ENCODE measurements at regions not wholly inside any gene's neighbourhood (a gene's known extent, or its start where the extent isn't known, plus 50 kb on each side); places are given as distances from the start of the nearest gene placed in this dataset.

GRCh38 chr16:35794896-35795295 lies 2335.5 kb downstream of the TP53TG3F start:
- Histone ChIP-seq H3K36me3 (ENCODE audit: control insufficient read depth, insufficient read depth, low read length) (no peaks in the 10 kb centered on the region), H3K27me3 (replicated peaks; ENCODE audit: control insufficient read depth, insufficient read depth, low read length) (no peaks in the 10 kb centered on the region), H3K4me1 (no peaks in the 10 kb centered on the region), H3K4me3 (ENCODE audit: low read depth, low read length) (no peak overlapping the region), H3K9me3 (no peaks in the 10 kb centered on the region)
- H3K4me1 Mint-ChIP-seq (ENCODE audit: low read depth, unreplicated experiment) = no peaks in the 10 kb centered on the region
- no peak for TF ChIP-seq CTCF (IDR thresholded peaks at IDR 0.05; ENCODE audit: insufficient read depth in 1 of 2, low read depth in 1 of 2, low read length in 1 of 2, severe bottlenecking in 1 of 2, unreplicated experiment in 1 of 2)
- peaks cover 41% of the 10 kb centered on the region for H3K9me3 Mint-ChIP-seq (ENCODE audit: unreplicated experiment)
- no peak overlapping the region for H3K27ac Mint-ChIP-seq (ENCODE audit: unreplicated experiment)
- H3K4me3 Mint-ChIP-seq (ENCODE audit: unreplicated experiment) = no peak overlapping the region
- intact Hi-C loops (cut with micrococcal nuclease; ENCODE audit: unreplicated experiment) = no loop called here
- ChIA-PET CTCF (no interaction called here), POLR2A (no interaction called here)
- BruUV-seq (replicated peaks) = no TSS peak
- DNase-seq = no peak
- H3K27me3 Mint-ChIP-seq (ENCODE audit: insufficient read depth, unreplicated experiment) = no peaks in the 10 kb centered on the region
- H3K36me3 Mint-ChIP-seq (ENCODE audit: insufficient read depth, unreplicated experiment) = no peaks in the 10 kb centered on the region

GRCh38 chr16:35795361-35796029 lies 2336.1 kb downstream of the TP53TG3F start:
- no TSS peak for BruUV-seq (replicated peaks)
- no peak for DNase-seq
- H3K36me3 ChIP-seq (ENCODE audit: control insufficient read depth, insufficient read depth, low read length) = no peaks in the 10 kb centered on the region
- POLR2A ChIA-PET = no interaction called here
- intact Hi-C loops (cut with micrococcal nuclease; ENCODE audit: unreplicated experiment) = no loop called here
- H3K27ac Mint-ChIP-seq (ENCODE audit: unreplicated experiment) = no peak overlapping the region
- H3K27me3 Mint-ChIP-seq (ENCODE audit: insufficient read depth, unreplicated experiment) = no peaks in the 10 kb centered on the region
- no peak overlapping the region for H3K4me3 Mint-ChIP-seq (ENCODE audit: unreplicated experiment)
- H3K36me3 Mint-ChIP-seq (ENCODE audit: insufficient read depth, unreplicated experiment) = no peaks in the 10 kb centered on the region
- H3K4me1 ChIP-seq = no peaks in the 10 kb centered on the region
- H3K4me3 ChIP-seq (ENCODE audit: low read depth, low read length) = no peak overlapping the region
- H3K4me1 Mint-ChIP-seq (ENCODE audit: low read depth, unreplicated experiment) = no peaks in the 10 kb centered on the region
- H3K27me3 ChIP-seq (replicated peaks; ENCODE audit: control insufficient read depth, insufficient read depth, low read length) = no peaks in the 10 kb centered on the region
- H3K9me3 ChIP-seq = no peaks in the 10 kb centered on the region
- H3K9me3 Mint-ChIP-seq (ENCODE audit: unreplicated experiment) = peaks cover 41% of the 10 kb centered on the region
- TF ChIP-seq CTCF (IDR thresholded peaks at IDR 0.05; ENCODE audit: insufficient read depth in 1 of 2, low read depth in 1 of 2, low read length in 1 of 2, severe bottlenecking in 1 of 2, unreplicated experiment in 1 of 2) = no peak
- CTCF ChIA-PET = no interaction called here

GRCh38 chr16:35797811-35798210 lies 2338.4 kb downstream of the TP53TG3F start:
- Histone ChIP-seq H3K36me3 (ENCODE audit: control insufficient read depth, insufficient read depth, low read length) (no peaks in the 10 kb centered on the region), H3K4me3 (ENCODE audit: low read depth, low read length) (no peak overlapping the region), H3K4me1 (no peaks in the 10 kb centered on the region), H3K9me3 (no peaks in the 10 kb centered on the region), H3K27me3 (replicated peaks; ENCODE audit: control insufficient read depth, insufficient read depth, low read length) (no peaks in the 10 kb centered on the region)
- Mint-ChIP-seq H3K9me3 (ENCODE audit: unreplicated experiment) (peaks cover 51% of the 10 kb centered on the region), H3K27ac (ENCODE audit: unreplicated experiment) (no peak overlapping the region), H3K36me3 (ENCODE audit: insufficient read depth, unreplicated experiment) (no peaks in the 10 kb centered on the region), H3K4me1 (ENCODE audit: low read depth, unreplicated experiment) (no peaks in the 10 kb centered on the region), H3K27me3 (ENCODE audit: insufficient read depth, unreplicated experiment) (no peaks in the 10 kb centered on the region), H3K4me3 (ENCODE audit: unreplicated experiment) (no peak overlapping the region)
- no peak for TF ChIP-seq CTCF (IDR thresholded peaks at IDR 0.05; ENCODE audit: insufficient read depth in 1 of 2, low read depth in 1 of 2, low read length in 1 of 2, severe bottlenecking in 1 of 2, unreplicated experiment in 1 of 2)
- POLR2A ChIA-PET = no interaction called here
- intact Hi-C loops (cut with micrococcal nuclease; ENCODE audit: unreplicated experiment) = no loop called here
- no TSS peak for BruUV-seq (replicated peaks)
- no peak for DNase-seq
- CTCF ChIA-PET = no interaction called here
